Hematopoietic multipotent progenitor cell treated with erythropoietin and hydrocortisone succinate and interleukin-3 and kit ligand, for 17 days (in vitro differentiated cells): ENCODE measurements at regions not wholly inside any gene's neighbourhood (a gene's known extent, or its start where the extent isn't known, plus 50 kb on each side); places are given as distances from the start of the nearest gene placed in this dataset.

ENCODE experiments used
- DNase-seq: peaks from one replicate; pipeline ENCODE4 v3.0.0-alpha.2; 2015; ENCODE audit warnings: low spot score

DNA sequence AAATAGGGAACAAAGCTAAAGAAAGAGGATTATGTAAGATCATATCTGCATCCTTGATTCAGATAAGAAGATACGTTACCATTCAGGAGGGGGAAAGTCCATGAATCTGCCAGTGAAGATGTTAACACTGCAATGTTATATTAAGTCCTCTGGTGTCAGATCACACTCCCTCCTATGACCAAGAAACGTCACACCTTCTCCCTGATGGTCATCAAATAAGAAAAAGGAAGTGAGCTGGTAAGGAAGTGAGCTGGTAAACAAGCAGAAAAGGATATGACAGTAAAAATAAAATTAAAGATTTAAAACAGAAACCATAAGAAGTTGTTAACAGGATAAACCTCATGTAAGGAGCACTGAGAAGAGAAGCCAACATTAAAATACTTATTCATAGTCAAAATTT, 340.2 kb downstream of the SEC23A start:
- no peak for DNase-seq

DNA sequence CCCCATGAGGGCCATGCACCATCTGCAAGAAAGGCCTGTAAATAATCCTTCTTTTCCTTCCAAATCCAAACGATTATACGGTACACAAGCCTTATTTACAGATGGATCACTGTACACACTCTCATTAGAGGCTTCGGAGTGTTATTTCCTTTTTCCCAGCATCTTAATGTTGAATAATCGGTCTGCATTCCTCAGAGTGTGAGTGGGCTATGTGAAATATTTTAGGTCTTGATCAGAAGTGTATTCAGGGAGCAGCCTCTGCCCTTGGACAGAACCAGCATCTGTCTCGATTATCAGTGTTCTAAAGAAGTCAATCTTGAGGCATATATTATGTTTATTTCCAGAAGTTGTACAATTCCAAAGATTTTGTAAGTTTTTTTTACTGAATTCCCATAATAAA, 340.6 kb downstream of the SEC23A start:
- DNase-seq = no peak

DNA sequence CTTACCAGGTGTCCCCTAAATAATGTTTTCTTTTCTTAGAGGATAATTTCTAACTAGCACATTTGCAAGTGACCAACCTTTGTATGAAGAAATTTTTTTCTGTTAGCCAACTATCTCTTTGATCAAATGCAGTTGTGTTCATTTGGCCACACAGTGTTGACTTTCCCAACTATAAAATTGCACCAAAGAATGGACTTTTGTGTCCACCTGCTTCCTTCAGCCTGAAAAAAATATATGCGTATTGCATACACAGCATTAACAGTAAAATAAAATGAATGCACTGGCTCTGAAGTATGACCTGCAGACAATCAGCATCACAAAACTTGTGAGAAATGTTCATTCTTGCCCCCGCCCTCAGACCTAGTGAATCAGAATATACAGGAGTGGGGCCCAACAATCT, 342.0 kb downstream of the SEC23A start:
- no peak for DNase-seq

DNA sequence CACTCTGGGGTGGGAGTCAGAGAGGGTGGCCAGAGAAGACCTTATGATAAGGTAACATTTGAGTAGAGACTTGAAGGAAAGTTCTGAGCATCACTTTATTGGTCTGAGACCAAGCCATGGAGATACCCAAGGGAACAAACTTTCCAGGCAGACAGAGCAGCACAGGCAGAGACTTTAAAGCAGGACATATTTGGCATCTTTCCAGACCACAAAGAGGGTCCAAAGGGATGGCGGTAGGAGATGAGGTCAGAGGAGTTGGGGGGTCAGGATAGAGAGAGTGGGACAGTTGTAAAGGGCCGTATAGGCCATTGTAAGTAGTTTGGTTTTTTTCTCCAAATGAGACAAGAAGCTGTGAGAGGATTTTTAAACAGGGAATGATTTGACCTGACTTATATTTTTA, 344.4 kb downstream of the SEC23A start:
- DNase-seq = no peak

DNA sequence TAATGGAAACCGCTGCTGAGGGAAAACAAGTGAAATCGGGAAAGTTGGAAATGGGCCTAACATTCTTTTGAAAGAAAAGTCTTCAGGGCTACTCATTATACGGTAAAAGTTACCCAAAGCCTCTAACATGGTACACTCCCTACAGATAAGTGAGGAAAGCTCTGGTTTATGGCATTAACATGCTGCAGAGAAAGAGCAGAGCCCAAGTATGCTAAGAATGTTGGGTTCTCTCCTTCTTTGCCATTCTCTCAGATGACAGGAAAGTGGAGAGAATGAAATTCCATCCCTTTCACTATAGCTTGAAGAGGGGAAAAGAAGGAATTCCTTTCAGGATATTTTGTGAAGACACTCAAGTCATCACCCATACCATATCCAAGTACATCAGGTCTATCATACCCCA, 348.0 kb downstream of the SEC23A start:
- DNase-seq = no peak

DNA sequence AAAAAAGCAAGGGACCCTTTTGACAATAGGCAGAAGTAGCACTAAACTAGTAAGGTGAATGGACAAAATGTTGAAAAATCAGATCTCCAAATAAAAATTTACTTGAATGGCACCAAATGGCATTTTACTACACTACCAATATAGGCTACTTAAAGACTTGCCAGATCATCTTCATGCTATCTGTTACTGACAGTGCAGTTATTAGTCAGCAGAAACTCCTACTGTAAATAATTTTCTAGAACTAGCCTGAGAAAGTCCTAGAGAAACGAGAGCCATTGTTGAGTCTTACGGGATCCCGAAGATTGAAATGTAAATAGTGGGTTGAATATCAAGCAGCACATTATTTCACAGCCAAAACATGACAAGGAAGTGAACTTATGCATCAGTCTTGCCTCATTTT, 350.3 kb downstream of the SEC23A start:
- DNase-seq = no peak

DNA sequence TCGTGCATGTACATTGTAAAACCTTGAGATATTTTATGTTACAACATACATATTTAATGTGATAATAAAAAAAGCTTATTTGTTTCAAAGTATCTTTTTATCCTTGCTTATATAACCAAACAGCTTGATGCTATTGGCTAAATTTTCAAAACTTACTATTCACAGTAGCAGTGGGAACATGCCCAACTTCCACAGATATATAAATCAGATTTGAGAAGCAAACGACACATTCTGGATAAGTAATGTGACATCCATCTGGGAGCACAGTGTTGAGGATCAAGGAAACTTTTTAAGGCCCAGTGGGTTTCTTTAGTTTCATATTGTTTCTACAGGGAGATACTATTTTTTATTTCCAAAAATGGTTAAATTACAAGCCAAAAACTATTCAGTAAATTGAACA, 350.7 kb downstream of the SEC23A start:
- DNase-seq = no peak

DNA sequence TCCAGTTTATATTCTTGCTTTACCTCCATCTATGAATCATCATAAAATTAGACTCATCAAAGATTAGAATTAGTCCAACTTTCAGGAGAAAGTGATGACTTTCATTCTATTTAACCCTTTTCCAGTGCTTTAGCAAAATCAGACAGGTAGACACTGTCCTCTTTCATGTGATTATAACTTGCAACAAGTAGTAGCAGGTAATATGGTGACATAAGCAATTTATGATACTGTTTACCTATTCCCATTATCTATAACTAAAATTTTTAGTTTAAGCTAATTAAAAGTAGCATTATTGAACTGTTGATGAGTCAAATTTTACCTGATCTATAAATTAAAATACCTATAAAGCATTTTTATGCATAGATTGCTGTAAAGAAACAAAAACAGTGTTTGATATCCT, 351.6 kb downstream of the SEC23A start:
- no peak for DNase-seq

DNA sequence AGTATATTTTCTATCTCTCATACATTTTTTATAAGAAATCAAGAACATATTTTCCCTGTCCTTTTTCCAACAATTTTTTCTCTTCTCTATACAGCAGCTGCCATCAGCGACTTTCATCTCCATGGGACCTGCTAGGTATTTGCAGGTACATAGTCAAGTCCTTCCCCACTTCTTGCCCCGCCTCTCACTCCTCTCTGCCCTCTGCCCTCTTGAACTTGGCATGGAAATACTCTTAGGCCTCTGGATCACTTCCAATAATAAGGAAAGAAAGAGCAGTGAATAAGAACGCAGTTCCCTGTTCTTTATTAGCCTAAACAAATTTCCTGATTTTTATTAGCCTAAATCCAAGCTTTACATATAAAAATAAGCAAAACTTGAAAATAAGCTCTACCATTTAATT, 353.1 kb downstream of the SEC23A start:
- DNase-seq = no peak

DNA sequence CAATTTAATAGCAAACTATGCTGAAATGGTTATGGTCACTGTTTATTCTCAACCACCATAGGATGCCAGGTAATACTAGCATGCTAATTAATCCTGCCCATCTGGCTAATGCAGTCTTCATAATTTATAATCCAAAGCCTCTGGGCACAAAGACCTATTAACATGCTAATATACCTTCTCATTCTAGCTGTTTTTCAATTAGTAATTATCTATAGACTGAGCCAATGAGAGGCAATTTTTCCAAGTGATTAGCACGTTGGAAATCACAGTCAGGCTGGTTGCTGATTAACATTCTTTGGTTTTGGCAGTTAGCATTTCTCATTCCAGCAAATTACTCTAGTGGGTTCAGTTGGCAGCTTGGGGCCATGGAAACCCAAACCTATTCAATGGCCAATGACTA, 357.2 kb downstream of the SEC23A start:
- no peak for DNase-seq

DNA sequence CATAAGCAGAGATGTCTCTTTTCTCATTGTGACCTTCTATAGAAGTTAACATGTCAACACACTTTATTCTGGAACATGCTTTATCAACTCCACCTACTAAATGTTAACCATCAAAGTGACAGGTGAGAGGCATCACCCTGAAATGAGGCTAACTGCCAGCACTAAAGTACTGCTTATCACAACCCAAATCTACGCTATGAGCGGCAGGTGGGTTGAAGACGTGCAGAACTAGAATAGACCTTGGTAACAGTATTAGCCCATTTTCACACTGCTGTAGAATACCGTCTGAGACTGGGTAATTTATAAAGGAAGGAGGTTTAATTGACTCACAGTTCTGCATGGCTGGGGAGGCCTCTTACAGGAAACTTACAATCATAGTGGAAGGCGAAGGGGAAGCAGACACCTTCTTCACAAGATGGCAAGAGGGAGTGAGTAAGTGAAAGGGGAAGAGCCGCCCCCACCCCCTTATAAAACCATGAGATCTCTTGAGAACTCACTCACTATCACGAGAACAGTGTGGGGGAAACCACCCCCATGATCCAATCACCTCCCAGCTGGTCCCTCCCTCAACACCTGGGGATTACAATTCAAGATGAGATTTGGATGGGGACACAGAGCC, 359.0 kb downstream of the SEC23A start:
- no peak for DNase-seq

DNA sequence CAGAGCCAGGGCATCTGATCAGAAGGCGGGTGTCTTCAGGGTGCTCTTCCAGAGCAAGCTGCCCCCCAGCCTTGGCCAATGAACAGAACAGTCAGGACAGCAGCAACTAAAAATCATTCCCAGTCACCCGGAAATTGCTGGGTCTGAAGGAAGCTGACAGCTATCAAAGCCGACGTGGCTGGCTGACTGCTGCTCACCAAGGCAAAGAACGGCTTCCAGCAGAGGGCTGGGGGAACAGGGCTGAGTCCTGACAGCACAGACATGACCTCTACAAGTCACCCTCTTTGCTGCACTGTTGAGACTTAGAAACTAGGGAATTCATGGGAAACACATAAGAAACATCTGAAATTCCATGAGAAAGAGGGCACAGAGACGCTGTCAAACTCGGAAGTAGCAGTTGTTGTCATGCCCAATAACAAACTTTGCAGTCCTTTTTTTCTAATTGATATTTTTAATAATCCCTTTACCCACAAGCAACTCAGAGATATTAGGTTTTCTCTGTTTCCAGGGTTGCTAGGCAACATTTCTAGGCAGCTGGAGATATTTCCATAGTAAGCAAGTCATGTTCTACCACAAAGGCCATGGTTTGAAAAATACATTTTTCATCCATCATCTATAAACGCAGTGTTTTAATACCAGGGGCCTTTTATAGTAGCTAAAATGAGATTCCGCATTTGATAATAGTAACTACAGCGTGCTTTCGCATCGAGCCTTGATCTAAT, 365.2 kb downstream of the SEC23A start:
- no peak for DNase-seq

DNA sequence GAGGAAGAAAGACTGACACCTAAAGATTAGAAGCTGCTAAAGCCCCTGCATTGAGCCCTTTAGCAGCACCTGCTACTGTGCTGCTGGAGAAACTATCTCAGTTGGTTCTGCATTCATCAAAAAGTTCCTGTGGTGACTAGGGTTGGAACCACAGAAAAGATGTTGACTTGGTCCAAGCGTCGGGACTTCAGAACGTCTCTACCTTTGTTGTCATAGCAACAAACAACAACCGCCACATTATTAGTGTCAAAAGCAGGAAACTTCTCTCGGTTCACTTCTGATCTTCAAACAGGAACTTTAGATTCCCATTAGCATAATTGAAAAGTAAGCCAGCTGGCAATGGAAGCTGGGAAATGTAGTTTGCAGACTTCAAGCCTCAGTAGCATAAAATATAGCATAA, 368.0 kb downstream of the SEC23A start:
- no peak for DNase-seq

DNA sequence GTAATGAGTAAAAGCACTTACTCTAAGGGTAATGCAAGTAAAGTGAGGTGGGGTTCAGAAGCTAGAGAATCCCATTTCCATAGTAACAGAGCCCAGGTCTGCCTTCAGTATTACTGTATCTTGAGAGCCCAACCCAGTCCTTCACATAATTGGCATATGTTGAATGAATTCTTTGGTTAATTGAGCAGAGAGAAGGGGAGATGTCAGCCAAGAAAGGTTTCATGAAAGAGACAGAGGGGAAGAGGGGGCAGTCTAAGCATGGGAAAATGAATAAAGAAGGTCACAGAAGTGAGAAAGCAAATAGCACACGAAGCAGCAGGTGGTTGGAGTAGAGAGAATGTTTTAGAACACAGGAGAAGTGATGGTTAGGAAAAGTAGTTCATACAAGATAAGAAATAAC, 371.1 kb downstream of the SEC23A start:
- no peak for DNase-seq

DNA sequence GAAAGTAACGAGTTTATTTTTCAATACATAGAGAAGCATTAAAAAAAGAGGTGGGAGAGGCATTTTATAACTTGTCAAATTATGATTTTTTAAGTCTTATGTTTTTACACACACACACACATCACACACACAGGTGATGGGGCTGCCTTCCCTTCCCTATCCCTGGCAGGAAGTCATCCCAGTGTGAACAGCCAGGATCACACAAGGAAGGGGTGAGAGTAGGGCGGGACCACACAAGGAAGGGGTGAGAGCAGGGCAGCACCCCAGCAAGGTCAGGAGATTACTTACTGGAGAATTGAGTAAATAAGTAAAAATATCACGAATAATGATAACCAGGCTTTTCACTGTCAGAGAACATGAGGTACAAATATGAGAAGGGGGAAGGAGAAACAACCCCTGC, 372.6 kb downstream of the SEC23A start:
- no peak for DNase-seq

DNA sequence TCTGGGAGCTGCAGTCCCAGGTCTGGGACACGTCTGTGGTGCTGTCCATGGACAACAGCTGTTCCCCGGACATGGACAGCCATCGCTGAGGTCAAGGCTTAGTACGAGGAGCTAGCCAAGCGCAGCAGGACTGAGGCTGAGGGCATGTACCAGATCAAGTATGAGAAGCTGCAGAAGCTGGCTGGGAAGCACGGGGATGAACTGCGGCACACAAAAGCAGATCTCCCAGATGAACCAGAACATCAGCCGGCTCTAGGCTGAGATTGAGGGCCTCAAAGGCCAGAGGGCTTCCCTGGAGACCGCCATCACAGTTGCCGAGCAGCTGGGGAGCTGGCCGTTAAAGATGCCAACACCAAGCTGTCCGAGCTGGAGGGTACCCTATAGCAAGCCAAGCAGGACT, 375.3 kb downstream of the SEC23A start:
- DNase-seq = no peak

DNA sequence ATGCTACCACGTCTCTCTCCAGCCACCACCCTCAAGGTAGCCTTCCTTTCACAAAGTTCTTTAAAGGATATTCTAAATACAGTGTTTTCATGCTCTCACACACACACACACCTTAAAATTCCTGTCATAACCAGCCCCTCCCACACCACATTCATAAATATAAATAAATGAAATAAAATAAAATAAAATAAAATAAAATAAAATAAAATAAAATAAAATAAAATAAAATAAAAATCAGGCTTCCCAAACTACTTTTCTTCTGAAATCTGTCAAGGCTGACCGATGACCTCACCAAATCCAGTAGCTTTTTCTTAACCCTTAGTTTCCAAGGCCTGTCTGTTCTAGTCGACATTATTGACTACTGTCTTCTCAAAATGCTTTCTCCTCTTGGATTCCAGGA, 378.4 kb downstream of the SEC23A start:
- no peak for DNase-seq

DNA sequence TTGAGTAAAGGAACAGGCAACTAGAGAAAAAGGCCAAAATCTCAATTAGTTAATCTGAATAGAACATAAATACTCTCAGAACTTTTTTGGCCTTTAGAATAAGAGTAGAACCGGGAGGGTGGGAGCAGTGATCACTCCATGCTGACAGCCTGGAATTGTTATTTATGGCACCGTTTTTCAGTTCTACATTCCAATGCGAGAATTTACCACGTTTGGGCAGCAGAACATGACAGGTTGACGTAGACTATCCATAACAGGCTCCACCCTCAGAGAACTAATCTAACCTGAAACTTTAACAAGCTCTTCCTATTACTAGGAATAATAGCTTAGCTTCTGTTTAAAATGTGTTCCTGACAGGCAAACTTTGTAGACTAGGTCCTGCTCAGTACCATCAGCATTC, 379.1 kb downstream of the SEC23A start:
- no peak for DNase-seq

DNA sequence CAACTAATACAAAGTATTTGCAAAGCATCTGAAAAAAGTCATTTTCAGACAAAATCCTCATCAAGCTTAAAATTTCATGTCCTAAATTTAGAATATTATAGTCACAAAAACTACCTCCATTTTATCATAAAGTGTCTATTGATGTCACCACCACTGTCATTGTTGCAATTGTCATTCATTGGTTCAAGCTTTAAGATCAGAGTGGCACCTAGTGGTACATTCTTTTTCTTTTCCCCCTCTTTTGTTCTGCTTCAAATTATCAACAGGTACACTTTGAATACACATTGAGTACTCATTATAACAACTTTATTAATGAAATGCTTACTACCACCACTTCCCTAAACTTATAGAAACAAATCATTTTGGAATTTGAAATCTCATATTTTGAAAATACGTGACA, 379.8 kb downstream of the SEC23A start:
- DNase-seq = no peak

DNA sequence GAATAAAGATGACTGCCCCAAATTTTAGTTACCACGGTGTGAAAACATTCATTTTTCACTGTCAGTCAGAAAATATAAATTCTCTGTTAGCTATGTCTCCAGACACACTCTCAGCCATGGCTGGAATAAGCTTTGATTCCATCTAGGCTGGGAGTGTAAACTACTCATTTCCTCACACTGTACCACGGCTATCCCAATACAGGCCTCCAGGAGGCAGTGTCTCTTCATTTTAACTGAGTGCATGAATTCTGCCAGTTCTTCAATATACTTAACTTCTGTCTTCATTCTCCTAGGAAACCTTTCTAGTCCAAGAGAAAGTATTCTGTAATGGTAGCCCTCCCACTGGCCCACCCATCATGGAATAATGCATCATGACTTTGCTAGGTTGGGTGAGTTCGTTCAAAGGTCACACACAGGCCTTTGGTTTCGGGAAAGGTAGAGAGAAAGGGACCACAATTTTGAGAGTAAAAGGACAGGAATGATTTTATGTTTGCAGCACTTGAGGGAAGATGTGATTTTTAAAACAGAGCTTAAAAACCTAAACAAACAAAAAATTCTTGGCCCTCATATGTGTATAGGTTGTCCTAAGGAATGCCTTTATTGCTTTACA, 381.1 kb downstream of the SEC23A start:
- DNase-seq = peak; percentile 11

DNA sequence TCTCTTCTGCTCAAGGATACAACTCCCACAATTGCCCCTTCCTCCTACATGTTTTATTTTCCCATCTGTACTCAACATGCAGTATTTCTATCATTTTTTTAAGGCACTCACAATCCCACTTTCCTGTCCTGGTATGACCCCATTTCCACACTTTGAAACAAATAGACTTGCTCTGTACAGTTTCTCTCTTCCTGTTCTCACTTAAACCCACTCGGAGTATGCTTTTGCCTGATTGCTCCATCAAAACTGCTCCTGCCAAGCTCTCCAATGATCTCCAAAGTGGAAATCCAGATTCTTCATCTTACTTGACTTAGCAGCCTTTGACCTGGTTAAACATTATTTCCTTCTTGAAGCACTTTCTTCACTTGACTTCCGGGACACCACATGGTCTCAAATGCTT, 384.5 kb downstream of the SEC23A start:
- DNase-seq = no peak

DNA sequence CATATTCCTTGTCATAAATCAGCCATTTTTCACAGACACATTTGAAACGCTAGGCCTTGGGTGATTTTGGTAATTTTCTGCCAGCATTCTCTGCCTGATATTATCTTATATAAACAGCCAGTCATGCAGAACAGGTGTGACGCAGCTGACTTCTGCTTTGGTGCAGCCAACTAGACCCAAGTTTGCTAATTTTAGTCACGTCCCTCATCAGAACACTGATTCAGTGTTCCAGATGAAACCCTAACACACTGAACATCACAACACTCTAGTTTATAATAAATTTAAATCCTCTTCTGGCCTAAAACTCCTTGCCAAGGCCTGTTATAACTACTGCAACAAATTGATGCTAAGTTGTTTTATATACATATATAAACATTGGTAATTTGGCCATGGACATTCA, 386.1 kb downstream of the SEC23A start:
- DNase-seq = no peak

DNA sequence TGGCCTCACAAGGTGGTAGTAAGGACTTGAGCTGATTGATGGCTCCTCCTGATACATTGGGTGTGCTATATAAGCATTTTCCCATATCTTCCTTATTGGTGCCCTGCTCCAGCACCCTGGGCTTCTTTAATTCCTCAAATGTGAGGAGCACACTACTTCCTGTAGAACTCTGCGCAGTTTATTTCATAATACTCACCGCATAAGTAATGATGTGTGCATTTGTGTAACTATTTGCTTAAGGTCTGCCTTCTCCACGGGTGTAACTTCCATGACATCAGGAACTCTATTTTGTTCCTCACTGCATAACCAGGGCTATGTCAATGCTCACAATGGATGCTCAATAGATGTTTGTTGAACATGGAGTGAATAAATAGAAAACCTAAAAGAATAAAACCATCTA, 392.2 kb downstream of the SEC23A start:
- DNase-seq = no peak

DNA sequence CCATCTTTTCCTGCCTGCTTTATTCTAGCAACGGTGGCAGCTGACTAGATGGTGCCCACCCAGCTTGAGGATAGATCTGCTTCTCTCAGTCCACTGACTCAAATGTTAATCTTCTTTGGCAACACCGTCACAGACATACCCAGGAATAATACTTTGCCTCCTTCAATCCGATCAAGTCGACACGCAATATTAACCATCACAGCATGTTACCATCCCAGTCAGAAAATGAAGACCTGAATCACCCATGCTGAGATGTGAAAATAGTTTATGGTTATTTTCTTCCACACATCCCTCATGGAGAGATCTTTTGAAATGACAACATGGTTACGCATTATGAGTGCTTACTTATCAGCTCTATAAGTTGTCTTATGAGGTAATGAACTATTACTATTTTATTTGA, 392.8 kb downstream of the SEC23A start:
- DNase-seq = no peak
